HEK293T (cell line): ENCODE measurements at regions not wholly inside any gene's neighbourhood (a gene's known extent, or its start where the extent isn't known, plus 50 kb on each side); places are given as distances from the start of the nearest gene placed in this dataset.

Experiments used
- ELF4 ChIP-seq: fragments of 450-650 bp; IDR thresholded peaks from 2 replicates; pipeline ENCODE4 v1.6.1; 2017; ENCODE audit warnings: antibody characterized with exemption
- FOXK2 ChIP-seq: fragments of 450-650 bp; IDR thresholded peaks from 2 replicates; pipeline ENCODE4 v1.6.1; 2016; ENCODE audit warnings: mild to moderate bottlenecking
- FOXM1 ChIP-seq: fragments of 450-650 bp; IDR thresholded peaks from 2 replicates; pipeline ENCODE4 v1.6.1; 2017; ENCODE audit warnings: mild to moderate bottlenecking, borderline replicate concordance
- LEF1 ChIP-seq: fragments of 450-650 bp; IDR thresholded peaks from 2 replicates; pipeline ENCODE4 v1.6.1; 2017; ENCODE audit warnings: mild to moderate bottlenecking, borderline replicate concordance
- SP1 ChIP-seq: fragments of 450-650 bp; IDR thresholded peaks from 2 replicates; pipeline ENCODE4 v1.6.1; 2017

DNA sequence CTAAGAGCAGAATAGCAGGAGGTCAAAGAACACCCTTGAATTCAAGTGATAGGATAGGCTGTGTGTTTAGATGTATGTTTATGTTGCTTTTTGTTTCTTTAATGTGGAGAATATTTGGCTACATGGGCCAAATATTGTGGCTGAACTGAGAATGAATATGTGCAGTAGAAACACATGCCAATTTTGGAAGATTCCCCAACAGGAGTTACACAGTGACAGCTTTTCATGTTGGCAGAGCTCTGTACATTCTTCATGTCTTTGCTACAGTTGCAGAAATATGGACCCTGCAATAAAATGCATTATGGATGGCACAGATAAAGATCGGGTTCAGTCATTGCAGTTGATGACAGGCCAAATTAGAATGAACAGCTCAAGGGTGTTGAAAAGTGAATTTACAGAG is 82.8 kb upstream of the SLC4A4 start:
- TF ChIP-seq ELF4 (no peak), SP1 (no peak), FOXK2 (no peak), LEF1 (no peak), FOXM1 (no peak)
